HUES48 (cell line): ENCODE measurements at regions not wholly inside any gene's neighbourhood (a gene's known extent, or its start where the extent isn't known, plus 50 kb on each side); places are given as distances from the start of the nearest gene placed in this dataset.

ENCODE experiments used
- H3K27ac ChIP-seq: one replicate; pipeline ENCODE4 v1.7.0; 2013; ENCODE audit warnings: low read depth, low read length, inconsistent platforms
- H3K27me3 ChIP-seq: 2 replicates; pipeline ENCODE4 v1.6.1; 2013; ENCODE audit warnings: mild to moderate bottlenecking, low read length; ENCODE audit not compliant: control insufficient read depth, insufficient read depth
- H3K36me3 ChIP-seq: 2 replicates; pipeline ENCODE4 v1.6.1; 2013; ENCODE audit warnings: low read length; ENCODE audit not compliant: control insufficient read depth, insufficient read depth
- H3K4me1 ChIP-seq: 2 replicates; pipeline ENCODE4 v1.6.1; 2013; ENCODE audit warnings: mild to moderate bottlenecking, low read length; ENCODE audit not compliant: control insufficient read depth, insufficient read depth
- H3K4me3 ChIP-seq: 2 replicates; pipeline ENCODE4 v1.5.1; 2013; ENCODE audit warnings: mild to moderate bottlenecking, low read depth, low read length
- H3K9ac ChIP-seq: 2 replicates; pipeline ENCODE4 v1.6.1; 2013; ENCODE audit warnings: mild to moderate bottlenecking, low read depth, low read length, moderate library complexity
- H3K9me3 ChIP-seq: 2 replicates; pipeline ENCODE4 v1.6.1; 2013; ENCODE audit warnings: low read length; ENCODE audit not compliant: control insufficient read depth, insufficient read depth

- no peak overlapping the region for H3K4me3 ChIP-seq
- no peak overlapping the region for H3K9ac ChIP-seq
- H3K4me1 ChIP-seq: no peaks in the 10 kb centered on the region
- no peaks in the 10 kb centered on the region for H3K9me3 ChIP-seq
- peaks cover 11% of the 10 kb centered on the region for H3K27me3 ChIP-seq
- no peak overlapping the region for H3K27ac ChIP-seq
- no peaks in the 10 kb centered on the region for H3K36me3 ChIP-seq
These were observed 55.5 kb downstream of the INHBB start for GRCh38 chr2:120401275-120402066.

- no peak overlapping the region for H3K27ac ChIP-seq
These were observed 56.1 kb downstream of the INHBB start for GRCh38 chr2:120402067-120402433.

GRCh38 chr2:120402508-120402907 is 56.6 kb downstream of the INHBB start:
- H3K4me3 ChIP-seq: no peak overlapping the region
- peaks cover 11% of the 10 kb centered on the region for H3K27me3 ChIP-seq
- no peaks in the 10 kb centered on the region for H3K9me3 ChIP-seq
- H3K36me3 ChIP-seq: no peaks in the 10 kb centered on the region
- no peak overlapping the region for H3K9ac ChIP-seq
- no peak overlapping the region for H3K27ac ChIP-seq
- no peaks in the 10 kb centered on the region for H3K4me1 ChIP-seq

More at GRCh38 chr2:120402067-120402433, 56.1 kb downstream of the INHBB start:
- H3K9me3 ChIP-seq: no peaks in the 10 kb centered on the region
- peaks cover 11% of the 10 kb centered on the region for H3K27me3 ChIP-seq
- no peaks in the 10 kb centered on the region for H3K36me3 ChIP-seq
- no peak overlapping the region for H3K9ac ChIP-seq
- H3K4me1 ChIP-seq: no peaks in the 10 kb centered on the region
- no peak overlapping the region for H3K4me3 ChIP-seq

- H3K9me3 ChIP-seq: no peaks in the 10 kb centered on the region
- H3K27ac ChIP-seq: no peak overlapping the region
- H3K36me3 ChIP-seq: no peaks in the 10 kb centered on the region
- no peak overlapping the region for H3K4me3 ChIP-seq
- no peak overlapping the region for H3K9ac ChIP-seq
- peaks cover 11% of the 10 kb centered on the region for H3K27me3 ChIP-seq
- H3K4me1 ChIP-seq: no peaks in the 10 kb centered on the region
These were observed 57.3 kb downstream of the INHBB start for GRCh38 chr2:120403261-120403660.

- no peaks in the 10 kb centered on the region for H3K9me3 ChIP-seq
- peaks cover 11% of the 10 kb centered on the region for H3K27me3 ChIP-seq
- H3K27ac ChIP-seq: no peak overlapping the region
- H3K36me3 ChIP-seq: no peaks in the 10 kb centered on the region
- H3K9ac ChIP-seq: no peak overlapping the region
- no peaks in the 10 kb centered on the region for H3K4me1 ChIP-seq
- H3K4me3 ChIP-seq: no peak overlapping the region
These were observed 57.7 kb downstream of the INHBB start for GRCh38 chr2:120403676-120404075.

GRCh38 chr2:120404274-120404673 is 58.3 kb downstream of the INHBB start:
- H3K9ac ChIP-seq: no peak overlapping the region
- no peak overlapping the region for H3K4me3 ChIP-seq
- peaks cover 11% of the 10 kb centered on the region for H3K27me3 ChIP-seq
- H3K9me3 ChIP-seq: no peaks in the 10 kb centered on the region
- H3K36me3 ChIP-seq: no peaks in the 10 kb centered on the region
- H3K4me1 ChIP-seq: no peaks in the 10 kb centered on the region
- H3K27ac ChIP-seq: no peak overlapping the region

GRCh38 chr2:120404941-120405758 is 59.2 kb downstream of the INHBB start:
- Histone ChIP-seq H3K4me1 (no peaks in the 10 kb centered on the region), H3K9me3 (peaks cover 5% of the 10 kb centered on the region), H3K4me3 (no peak overlapping the region), H3K27me3 (peaks cover 3% of the 10 kb centered on the region; the same call in 1 of the 2 replicates), H3K36me3 (no peaks in the 10 kb centered on the region), H3K9ac (no peak overlapping the region), H3K27ac (no peak overlapping the region)

GRCh38 chr2:120405759-120406099 is 59.8 kb downstream of the INHBB start:
- H3K4me1 ChIP-seq: no peaks in the 10 kb centered on the region
- no peak overlapping the region for H3K9ac ChIP-seq
- H3K36me3 ChIP-seq: no peaks in the 10 kb centered on the region
- no peaks in the 10 kb centered on the region for H3K27me3 ChIP-seq
- no peak overlapping the region for H3K27ac ChIP-seq
- no peak overlapping the region for H3K4me3 ChIP-seq
- H3K9me3 ChIP-seq: peaks cover 5% of the 10 kb centered on the region

- Histone ChIP-seq H3K27me3 (no peaks in the 10 kb centered on the region), H3K27ac (no peak overlapping the region), H3K36me3 (no peaks in the 10 kb centered on the region), H3K4me3 (no peak overlapping the region), H3K9ac (no peak overlapping the region), H3K9me3 (peaks cover 5% of the 10 kb centered on the region), H3K4me1 (no peaks in the 10 kb centered on the region)
These were observed 60.6 kb downstream of the INHBB start for GRCh38 chr2:120406566-120406965.

- H3K27ac ChIP-seq: no peak overlapping the region
- no peaks in the 10 kb centered on the region for H3K36me3 ChIP-seq
- peaks cover 5% of the 10 kb centered on the region for H3K9me3 ChIP-seq
- no peak overlapping the region for H3K4me3 ChIP-seq
- no peak overlapping the region for H3K9ac ChIP-seq
- no peaks in the 10 kb centered on the region for H3K27me3 ChIP-seq
- peaks cover 10% of the 10 kb centered on the region for H3K4me1 ChIP-seq
These were observed 64.6 kb downstream of the INHBB start for GRCh38 chr2:120410487-120410886.

- H3K36me3 ChIP-seq: no peaks in the 10 kb centered on the region
- H3K27me3 ChIP-seq: no peaks in the 10 kb centered on the region; the same call in none of the 2 replicates
- no peak overlapping the region for H3K27ac ChIP-seq
- no peak overlapping the region for H3K9ac ChIP-seq
- H3K9me3 ChIP-seq: 0 out of 2 replicates have a peak, but pooled peaks cover under 1% of the 10 kb centered on the region
- H3K4me1 ChIP-seq: peaks cover 10% of the 10 kb centered on the region
- no peak overlapping the region for H3K4me3 ChIP-seq
These were observed 69.1 kb downstream of the INHBB start for GRCh38 chr2:120415060-120415459.
